Stimulated activated naive CD4-positive, alpha-beta T cell treated with Interleukin-2 at 50 U/mL for 16 hours (primary cell): ENCODE measurements at regions not wholly inside any gene's neighbourhood (a gene's known extent, or its start where the extent isn't known, plus 50 kb on each side); places are given as distances from the start of the nearest gene placed in this dataset.
A peak's percentile ranks its signal among the peaks of the same experiment; 100 is the strongest.

Experiments used
- DNase-seq: peaks from one replicate; lab custom pipeline; 2025; lab: John Stamatoyannopoulos, UW

DNA sequence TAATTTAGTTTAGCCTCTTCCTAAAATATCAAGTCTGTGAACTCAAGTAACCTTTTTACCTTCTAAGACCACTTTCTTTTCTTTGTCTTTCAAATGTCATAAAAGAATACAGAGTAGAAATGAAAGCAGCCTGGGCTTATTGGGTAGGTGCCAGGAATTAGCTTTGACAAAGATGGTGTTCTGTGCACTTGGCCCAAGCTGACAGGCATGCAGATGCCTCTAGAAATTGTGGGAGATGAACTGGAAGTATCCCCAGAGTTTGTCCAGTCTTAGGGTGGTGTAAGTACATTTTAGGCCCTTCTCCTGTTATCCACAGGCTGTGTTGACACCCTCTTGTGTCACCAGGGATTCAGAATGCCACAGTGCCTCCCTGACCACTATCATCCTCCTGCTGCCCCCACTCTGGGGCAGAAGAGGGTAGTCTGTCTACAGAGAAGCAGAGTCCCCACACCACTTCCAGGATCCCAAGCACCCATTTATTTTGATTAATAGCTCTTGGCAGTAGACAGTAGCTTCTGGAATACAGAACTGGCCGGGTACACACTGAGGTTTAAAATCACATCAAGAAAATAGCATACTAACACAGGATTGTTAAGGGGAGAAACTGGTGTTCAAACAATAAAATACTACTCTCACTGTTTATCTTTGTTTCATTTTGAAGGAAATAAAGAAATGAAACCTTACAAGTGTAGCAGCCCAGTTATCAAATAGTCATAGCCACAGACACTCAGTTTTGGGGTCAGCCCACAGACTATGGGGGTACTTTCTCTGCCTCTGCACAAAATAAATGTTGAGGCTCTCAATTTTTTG is 343.2 kb downstream of the KCNRG start:
- no peak for DNase-seq

DNA sequence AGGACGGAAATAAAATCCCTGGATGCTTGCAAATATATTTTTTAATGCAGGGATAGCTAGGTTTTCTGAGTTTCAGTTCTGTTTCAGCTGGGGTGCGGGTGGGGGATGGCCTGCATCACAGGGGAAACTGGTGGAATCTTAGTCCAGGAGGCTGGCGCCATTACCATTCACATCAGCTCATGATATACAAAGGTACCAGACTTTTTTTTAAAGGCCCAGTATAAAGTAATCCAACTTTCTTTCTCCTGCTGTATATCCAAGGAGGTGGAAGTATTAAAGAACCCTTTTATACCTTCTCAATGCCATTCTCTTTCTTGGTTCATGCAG is 343.8 kb downstream of the KCNRG start:
- no peak for DNase-seq

DNA sequence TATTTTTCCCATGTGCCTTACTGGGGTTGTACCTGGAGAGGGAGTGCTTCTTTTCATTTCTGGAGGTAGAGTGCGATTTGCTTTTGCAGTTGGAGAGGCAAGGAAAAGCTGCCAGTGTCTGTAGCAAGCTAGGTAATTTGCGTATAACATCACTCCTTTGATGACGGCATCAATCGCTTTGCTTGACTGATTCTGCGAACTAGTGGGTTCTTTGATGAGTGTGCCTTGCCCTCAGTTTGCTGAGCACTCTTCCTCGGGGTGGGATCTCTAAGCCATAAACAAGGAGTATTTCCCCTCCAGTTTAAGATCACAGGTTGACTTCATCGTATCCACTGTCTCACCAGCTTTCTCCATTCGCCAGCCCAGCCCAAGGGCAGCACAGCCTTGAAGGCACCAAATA is 344.5 kb downstream of the KCNRG start:
- DNase-seq: no peak

DNA sequence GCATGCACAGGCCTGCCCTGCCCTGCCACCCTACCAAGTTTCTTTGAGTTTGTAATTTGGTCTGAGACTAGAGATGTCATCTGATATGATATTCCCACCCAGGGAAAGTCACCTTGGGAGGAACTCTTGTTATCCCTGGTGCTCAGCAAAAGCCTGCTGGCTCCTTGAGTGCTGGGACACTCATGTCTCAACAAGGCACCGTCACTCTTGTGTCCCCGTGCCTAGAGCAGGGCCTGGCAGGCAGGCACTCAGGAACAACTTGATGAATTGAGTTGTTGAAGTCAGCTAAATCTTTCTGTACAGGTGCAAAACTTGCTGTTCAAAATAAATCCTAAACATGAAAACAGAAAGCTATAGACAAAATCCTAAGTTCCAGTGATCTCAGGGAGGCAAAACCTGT is 345.4 kb downstream of the KCNRG start:
- no peak for DNase-seq

DNA sequence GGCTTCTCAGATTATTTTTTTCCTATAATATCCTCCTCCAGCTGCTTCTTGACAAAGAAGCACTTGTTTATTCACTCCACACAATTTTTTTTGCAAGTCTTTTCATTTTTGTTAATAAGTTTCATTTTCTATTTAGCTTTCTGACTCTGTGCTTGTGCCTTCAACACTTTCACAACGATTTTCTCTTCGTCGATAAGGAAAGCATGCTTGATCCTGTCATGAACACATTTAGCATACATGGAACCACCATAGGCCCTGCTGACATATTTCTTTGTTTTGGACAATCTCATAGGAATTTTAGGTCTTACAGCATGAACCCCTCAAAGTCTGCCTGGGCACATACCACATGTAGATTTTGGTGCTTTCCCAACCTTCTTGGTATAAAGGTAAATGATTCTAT is 346.0 kb downstream of the KCNRG start:
- DNase-seq: no peak

DNA sequence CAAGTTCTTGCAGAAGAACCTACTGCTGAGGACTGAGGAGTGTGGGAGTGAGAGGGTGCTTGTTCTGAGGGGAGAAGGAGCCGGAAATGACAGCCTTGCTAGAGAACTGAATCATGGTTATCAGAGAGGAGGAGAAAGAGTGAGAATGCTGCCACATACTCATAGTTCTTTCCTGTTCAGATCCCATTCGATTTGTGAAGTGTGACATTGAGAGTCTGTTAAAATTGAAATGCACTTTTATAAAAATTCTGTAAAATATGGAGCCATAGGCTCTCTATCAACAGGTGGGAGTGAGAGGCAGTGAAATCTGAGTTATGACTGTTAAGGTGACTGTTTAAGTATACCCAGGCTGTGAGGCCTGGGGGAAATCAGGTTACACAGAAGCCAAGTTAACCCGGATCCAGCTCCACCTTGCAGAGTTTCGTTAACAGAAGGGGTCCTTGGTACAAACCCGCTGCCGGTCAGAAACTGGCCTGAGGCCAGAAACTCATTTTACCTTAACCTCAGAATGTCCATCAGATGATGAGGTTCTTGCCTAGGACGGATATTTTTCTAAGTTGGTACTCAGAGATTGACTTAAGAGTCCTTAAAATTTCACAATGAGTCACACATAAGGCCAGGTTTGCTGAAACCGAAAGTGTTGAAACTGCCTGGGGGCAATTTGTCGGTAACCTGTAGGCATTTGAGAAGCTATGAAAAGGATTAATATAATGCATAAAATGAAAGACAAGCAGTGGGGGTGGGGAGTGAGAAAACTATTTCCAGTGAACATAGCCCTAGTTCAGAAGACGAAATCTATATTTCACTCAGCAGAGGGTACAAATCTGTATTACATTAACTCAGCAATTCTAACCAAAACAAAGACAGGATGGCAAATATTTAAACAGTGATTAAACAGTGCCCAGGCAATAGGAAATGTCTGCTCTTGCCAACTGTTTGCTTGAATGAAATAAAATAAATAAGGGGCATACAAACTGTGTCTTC is 350.5 kb downstream of the KCNRG start:
- DNase-seq: peak; percentile 59

DNA sequence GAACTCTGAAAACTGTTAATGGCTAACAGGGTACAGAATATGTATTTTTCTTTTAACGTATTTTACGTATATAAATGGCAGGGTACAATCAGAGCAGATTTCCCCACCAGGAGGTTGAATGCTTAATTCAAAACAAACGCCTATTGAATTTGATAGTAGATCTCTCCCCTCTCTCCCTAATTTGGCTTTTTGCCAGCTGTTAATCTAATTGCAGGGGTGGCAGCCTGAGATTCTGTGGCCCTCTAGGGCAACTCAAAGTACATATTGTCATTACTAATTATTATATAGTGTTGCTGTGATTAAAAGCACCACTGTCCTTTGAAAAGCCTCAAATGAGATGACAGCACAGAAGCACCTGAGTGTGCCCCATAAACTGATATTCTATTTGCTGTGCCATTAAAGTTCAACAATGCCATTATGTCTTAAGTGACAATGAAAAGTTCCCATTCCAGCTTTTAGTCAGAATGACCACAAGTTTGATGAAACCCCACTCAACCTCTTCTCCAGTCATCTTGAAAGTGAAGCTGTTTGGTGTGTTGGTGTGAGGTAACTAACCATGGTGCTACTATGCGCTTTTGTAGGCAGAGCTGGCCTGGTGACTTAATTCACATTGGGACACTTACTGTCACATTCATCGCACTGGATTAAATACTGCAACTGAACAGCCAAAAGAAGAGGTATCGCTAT is 351.4 kb downstream of the KCNRG start:
- peak; percentile 42 for DNase-seq

DNA sequence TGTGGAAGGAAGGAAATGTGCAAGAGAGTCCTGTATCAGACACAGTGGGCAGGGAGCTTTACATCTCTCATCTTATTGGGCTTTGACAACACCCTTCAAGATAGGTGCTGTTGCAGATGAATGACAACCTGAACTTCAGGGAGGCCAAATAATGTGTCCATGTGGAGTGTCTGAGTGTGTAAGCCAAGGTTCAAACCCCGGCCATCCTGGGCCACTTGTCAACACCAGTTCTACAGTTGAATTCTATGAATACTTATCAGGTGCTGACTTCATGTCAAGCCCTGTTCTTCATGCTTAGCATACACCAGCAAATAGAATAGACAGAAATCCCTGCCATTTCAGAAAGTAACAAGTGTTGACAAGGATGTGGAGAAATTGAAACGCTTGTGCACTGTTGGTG is 354.4 kb downstream of the KCNRG start:
- no peak for DNase-seq

DNA sequence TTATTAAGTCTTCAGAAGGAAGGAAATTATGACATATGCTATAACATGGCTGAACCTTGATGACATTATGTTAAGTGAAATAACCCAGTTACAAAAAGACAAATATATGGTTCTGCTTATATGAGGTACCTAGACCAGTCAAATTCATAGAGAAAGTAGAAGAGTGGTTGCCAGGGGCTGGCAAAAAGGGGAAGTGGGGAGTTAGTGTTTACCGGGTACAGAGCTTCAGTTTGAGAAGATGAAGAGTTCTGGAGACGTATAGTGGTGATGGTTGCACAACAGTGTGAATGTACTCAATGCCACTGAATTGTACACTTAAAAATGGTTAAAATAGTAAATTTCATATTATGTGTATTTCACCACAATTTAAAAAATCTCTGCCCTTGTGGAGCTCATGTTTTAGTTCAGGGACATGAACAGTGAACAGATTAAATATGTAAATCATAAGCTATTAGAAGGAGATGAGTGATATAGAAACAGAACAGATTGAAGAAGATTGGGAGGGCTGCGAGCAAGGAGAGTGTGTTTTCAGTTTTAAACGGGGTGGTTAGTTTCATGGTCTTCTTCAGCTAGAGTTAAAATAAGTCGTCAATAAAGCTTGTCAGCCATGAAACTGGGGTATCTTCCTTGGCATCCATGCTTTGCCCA is 355.2 kb downstream of the KCNRG start:
- DNase-seq: no peak

DNA sequence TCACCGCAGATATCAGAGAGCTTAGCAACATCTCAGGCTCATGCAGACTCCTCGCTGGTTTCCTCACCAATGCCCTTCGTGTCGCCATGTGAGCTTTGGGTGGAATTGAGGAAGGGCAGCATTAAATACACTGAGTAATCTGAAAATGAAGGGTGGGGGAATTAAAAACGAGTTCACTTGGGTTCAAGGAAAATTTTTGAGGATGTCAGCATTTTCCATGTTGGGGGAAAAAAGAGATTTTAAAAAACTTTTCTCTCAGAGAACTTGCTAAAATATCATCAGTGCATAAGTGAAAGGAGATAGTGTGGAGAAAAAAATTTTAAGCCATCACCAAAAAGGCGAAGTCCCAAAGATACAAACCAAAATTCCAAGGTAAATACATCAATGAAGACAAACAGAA is 359.3 kb downstream of the KCNRG start:
- no peak for DNase-seq

DNA sequence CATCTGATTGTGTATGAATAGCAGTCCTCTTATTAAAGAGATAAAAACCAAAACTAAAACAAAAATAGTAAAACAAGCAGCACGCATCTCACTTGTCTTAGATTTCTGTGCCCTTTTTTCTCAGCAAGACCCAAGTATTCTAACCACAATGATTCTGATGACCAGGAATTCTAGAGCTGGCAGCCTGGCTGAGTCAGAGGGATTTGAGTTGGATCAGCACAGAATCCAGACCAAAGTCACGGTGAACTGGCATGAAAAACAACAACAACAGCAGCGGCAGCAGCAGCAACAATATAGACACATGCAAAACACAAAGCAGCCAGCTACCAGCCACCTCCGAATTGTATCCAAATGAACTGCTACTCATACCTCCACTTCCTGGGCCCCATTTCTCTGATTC is 360.5 kb downstream of the KCNRG start:
- no peak for DNase-seq

DNA sequence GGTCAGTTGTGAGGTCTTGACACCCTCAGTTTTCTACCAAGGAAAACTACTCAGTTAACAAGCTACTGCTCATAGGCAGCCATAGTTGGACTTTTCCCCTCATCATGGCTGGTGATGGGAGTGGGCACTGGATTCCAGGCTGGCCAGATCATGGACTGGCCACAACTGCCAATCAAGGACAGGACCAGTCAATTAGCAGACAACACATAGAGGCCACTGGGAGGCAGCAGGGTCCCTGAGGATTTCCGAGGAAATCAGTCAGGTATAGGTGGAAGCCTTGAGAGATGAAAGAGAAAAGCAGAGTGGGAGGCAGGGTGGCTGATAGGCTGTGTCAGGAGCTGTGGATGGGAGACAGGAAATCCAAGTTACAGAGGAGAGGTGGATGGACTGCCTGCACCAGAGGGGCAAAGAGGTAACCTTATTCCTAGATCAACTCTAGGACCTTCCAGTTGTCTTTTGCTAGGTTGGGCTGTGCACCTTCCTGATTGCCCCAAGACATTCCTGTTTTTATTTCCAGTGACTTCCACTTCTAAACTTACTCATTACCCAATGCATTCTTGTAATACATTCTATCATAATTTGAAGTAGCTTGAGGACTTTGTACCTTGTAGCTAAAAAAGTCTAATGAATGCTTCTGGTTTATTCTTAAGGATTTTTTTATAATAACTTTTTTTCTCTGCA is 361.8 kb downstream of the KCNRG start:
- DNase-seq: no peak

DNA sequence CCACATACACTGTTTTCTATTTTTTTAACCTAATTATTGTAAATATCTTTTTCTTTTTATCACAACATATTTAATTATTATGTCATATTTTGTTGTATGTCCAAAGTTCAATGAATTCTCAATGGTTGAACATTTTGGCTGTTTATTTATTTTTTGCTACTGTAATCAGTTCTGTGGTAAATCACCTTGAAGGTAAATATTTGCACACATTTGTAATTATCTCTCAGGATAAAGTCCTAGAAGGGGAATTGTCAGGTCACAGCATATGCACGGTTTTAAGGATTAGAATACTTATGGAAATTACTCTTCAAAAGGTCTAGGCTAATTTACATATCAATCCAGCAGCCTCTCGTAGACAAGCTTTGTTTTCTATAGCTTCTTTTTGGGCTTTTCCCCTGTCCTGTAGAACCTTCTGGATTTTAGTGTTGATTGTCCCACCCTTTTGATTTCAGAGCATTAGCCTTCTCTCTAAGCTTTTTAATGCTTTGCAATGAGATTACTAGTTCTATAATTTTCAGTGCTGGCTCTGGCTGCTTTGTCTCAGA is 362.6 kb downstream of the KCNRG start:
- DNase-seq: no peak

DNA sequence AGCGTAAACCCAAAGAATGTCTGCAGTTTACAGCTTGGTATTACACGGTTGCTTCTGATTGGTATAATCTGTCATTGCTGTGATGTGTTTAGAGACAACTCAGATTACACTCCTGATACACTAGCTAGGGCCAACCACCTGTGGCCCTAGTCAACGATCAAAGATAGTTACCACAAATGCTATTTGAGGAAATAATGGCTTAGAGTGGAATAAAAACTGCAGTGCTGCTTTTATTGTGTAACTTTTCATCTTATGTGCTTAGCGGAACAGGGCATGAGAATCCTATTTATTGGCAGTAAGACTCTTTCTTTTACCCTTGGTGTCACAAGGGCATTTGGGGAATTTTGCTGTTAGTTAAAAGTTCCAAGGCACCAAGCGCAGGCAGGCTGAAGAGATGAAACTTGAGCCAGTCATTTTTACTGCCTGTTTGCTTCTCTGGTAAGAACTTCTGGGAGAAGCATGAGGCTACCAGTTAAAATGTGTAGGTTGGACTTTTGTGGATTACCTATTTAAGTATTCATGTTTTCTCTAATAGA is 363.3 kb downstream of the KCNRG start:
- DNase-seq: no peak

DNA sequence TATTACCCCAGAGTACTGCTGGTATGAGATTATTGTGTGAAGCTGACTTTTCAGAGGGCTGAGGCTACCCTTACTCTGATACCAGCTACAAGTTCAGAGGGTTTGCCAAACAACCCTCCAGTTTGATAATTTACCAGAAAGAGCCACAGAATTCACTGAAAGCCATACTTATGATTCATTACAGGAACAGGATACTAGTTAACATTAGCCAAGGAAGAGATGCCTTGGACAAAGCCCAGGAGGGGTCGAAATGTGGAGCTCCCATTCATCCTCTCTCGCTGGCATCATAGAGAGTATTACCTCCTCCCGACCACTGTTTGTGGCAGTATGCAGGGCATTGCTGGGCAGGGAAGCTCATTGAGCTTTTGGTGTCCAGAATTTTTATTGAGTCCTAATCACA is 364.3 kb downstream of the KCNRG start:
- DNase-seq: no peak

DNA sequence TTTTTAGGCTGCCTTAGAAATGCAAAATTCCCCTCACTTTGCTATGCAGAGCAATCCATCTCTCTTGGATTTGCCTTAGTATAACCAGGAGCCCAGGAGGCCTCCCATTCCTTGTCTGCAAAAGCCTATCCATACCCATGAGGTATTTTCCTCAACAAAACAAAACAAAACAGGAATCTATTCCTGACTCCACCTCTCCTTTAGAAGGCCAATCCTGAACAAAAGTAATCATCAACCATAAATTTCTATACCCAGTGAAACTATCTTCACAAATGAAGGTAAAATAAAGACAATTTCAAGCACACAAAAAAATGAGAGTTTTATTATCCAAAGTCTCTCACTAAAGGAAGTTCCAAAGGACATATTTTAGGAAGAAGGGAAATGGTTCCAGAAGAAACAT is 365.7 kb downstream of the KCNRG start:
- no peak for DNase-seq

DNA sequence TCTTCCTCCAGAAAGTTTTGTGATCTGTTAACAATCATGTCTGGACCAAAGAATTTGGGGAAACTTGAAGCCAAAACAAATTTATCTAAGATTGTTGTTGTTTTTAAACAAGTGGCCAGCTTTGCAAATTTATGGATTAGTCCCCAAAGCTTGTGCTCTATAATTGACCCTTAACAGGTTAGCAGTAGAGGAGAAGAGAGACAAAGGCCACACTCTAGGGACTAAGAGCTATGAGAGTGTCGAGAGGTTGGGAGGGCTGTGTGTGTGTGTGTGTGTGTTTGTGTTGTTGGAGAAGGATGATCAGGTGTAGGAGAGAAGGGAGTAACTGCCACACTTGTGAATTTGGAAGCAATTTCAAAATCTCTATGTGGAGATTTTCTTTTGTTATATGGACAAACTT is 367.3 kb downstream of the KCNRG start:
- DNase-seq: no peak

DNA sequence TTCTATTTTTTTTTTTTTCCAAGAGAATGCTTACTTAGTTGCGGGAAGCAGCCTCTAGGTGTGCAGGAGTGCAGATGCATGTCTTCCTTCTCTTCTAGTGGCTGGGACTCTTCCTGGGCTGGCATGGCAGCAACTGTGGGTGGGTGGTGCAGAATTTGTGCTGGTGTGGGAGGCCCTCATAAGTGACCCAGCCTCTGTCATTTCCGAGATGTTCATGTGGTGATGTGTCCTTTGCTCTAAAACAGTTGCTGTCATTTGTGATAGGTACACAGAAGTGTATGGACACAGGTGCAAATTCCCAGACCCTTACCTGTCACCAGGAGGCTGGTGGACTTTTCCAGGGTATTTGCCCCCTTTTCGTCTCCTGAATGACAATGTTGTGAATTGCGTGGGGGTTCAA is 367.7 kb downstream of the KCNRG start:
- DNase-seq: no peak

DNA sequence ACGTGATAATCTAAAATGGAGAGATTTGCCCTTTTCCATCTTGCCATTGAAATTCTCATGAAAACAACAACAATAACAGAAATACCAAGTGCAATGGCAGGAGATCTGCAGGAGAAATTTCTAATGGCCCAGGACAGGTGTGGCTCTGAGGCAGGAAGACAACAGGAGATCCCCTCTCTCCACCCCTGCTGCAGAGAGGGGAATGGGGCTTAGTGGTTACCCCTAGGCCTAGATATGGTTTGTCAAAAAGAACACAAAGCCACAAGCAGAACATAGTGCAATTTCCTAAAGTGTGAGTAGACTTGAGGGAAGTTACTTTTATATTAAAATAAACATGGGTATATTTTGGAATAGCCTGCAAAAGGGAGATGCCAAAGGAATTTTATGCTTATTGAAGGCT is 369.5 kb downstream of the KCNRG start:
- DNase-seq: no peak

DNA sequence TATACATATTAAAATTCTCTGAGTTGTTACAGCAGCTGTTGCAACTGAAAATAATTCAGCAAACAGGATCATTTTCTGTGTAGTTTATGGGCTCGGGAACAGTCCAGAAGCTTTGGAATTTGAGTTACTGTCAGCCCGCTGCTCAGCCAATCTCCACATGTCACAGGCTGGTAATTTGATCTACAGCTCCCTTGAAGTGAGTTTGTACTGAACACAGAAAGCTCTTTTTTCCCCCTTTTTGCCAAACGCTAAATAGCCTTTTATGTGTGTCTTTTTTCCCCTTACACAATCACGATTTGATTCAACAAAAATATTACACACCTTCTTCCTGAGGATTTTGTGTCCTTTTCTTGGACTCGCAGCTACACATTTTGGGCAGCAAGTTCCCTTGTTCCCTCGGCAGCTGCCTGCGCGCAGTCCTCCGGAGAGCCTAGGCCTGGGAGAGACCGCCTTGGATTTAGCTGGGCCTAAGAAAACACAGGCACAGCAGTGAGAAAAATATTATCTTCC is 371.4 kb downstream of the KCNRG start:
- DNase-seq: no peak

DNA sequence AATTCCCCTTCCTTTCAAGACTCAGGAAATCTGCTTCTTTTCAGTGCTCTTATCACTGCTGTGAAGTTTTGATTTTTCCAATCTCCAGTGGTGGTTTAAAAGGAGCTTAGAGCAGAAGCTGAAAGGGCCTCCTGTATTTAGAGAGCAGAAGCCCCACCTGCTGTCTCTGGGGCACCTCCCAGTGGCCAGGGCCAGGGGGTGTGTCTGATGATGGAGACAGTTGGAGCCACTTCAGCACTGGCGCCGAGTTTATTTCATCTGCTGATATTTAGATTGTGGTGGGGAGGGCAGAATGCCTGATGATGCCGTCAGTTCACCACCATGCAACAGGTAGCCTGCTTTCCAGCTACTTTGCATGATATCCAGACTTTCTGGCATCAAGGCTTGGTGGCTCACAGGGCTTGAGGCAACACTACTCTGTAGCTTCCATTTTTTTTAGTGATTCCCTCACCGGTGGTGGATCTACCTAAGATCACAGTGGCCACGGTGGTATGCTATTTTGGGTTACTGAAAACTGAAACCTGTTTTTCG is 371.9 kb downstream of the KCNRG start:
- peak; percentile 29 for DNase-seq
